ENCODE measurements at regions not wholly inside any gene's neighbourhood (a gene's known extent, or its start where the extent isn't known, plus 50 kb on each side); places are given as distances from the start of the nearest gene placed in this dataset.
A peak's percentile ranks its signal among the peaks of the same experiment; 100 is the strongest.
"Not testable (repeated sequence)": the region's sequence is repeated elsewhere in the genome, so short reads cannot be mapped to it uniquely, and the experiment has no call there.

GRCh38 chr3:185306286-185306685 lies 52.4 kb upstream of the EHHADH start:
- DNase-seq (ENCODE audit: low spot score) = not testable (repeated sequence)

GRCh38 chr3:185306847-185307246 lies 53.0 kb upstream of the EHHADH start:
- DNase-seq (ENCODE audit: low spot score) = no peak

- DNase-seq (ENCODE audit: low spot score) = peak; percentile 66
Observed at GRCh38 chr3:185308126-185308754, 54.4 kb upstream of the EHHADH start.

GRCh38 chr3:185309302-185309701 lies 53.6 kb upstream of the MAP3K13 start:
- DNase-seq (ENCODE audit: low spot score) = no peak

- no peak for DNase-seq (ENCODE audit: low spot score)
Observed at GRCh38 chr3:185309795-185310194, 53.1 kb upstream of the MAP3K13 start.

GRCh38 chr3:185311991-185312390 lies 50.9 kb upstream of the MAP3K13 start:
- DNase-seq (ENCODE audit: low spot score) = no peak
